ENCODE measurements at regions not wholly inside any gene's neighbourhood (a gene's known extent, or its start where the extent isn't known, plus 50 kb on each side); places are given as distances from the start of the nearest gene placed in this dataset.

DNA sequence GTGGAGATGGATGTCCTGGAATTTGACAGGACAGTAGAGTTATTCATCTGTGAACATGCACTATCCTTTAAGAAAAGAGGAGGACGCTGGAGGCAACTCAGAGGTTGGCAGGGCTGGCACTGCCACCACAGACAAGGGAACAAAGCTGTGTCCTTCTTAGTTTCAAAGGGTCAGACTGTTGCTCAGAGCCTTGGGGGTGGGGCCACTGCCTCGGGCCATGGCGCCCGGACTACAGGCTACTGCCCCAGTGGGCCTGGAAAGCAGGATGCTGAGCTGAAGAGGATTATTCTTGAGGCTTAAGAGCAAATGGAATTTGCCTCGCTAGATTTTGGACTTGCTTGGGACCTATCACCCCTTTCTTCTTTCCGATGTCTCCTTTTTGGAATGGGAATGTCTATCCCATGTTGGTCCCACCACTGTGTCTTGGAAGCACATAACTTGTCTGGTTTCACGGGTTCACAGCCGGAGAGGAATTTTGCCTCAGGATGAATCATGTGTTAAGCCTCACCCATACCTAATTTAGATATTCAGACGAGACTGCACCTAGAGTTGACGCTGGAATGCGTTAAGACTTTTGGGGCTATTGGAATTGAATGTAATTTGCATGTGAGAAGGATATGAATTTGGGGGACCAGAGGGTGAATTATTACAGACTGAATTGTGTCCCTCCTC, 114.8 kb upstream of the RFLNA start:
- intact Hi-C loops (cut with DNase I; ENCODE audit: low total_unique reads): no loop called here
- Histone ChIP-seq H3K4me3 (no peak overlapping the region), H3K4me1 (peaks cover 0 to 6% (median 0%) of the 10 kb centered on the region in 4 donors), H3K27ac (no peak overlapping the region), H3K27me3 (no peaks in the 10 kb centered on the region), H3K36me3 (no peaks in the 10 kb centered on the region), H3K9me3 (no peaks in the 10 kb centered on the region)
- no peak for DNase-seq
- WGBS, 5 donors: 83 to 90% (median 88%) methylated on average over 11 of the region's 11 CpGs
- TF ChIP-seq EP300 (IDR thresholded peaks at IDR 0.05) (no peak), CTCF (IDR thresholded peaks at IDR 0.05) (no peak), POLR2A (IDR thresholded peaks at IDR 0.05) (no peak), POLR2AphosphoS5 (IDR thresholded peaks at IDR 0.05) (no peak)

- no peak for DNase-seq
- H3K4me3 ChIP-seq: no peak overlapping the region
- TF ChIP-seq POLR2AphosphoS5 (IDR thresholded peaks at IDR 0.05) (no peak), CTCF (IDR thresholded peaks at IDR 0.05) (no peak), POLR2A (IDR thresholded peaks at IDR 0.05) (no peak), EP300 (IDR thresholded peaks at IDR 0.05) (no peak)
- no peak overlapping the region for H3K27ac ChIP-seq
- intact Hi-C loops (cut with DNase I; ENCODE audit: low total_unique reads): no loop called here
- no peaks in the 10 kb centered on the region for H3K36me3 ChIP-seq
- 31 to 63% (median 46%) methylated on average over 2 of the region's 2 CpGs for WGBS, 5 donors
- H3K27me3 ChIP-seq: no peaks in the 10 kb centered on the region
- H3K9me3 ChIP-seq: no peaks in the 10 kb centered on the region
- H3K4me1 ChIP-seq: peaks cover 7 to 23% (median 17%) of the 10 kb centered on the region in 4 donors
These were observed 111.7 kb upstream of the RFLNA start for GRCh38 chr12:124183172-124183571.

- 89 to 95% (median 91%) methylated on average over 12 to 18 of the region's 18 CpGs for WGBS, 5 donors
- no peaks in the 10 kb centered on the region for H3K9me3 ChIP-seq
- H3K27me3 ChIP-seq: no peaks in the 10 kb centered on the region
- H3K36me3 ChIP-seq: no peaks in the 10 kb centered on the region
- TF ChIP-seq POLR2A (IDR thresholded peaks at IDR 0.05): no peak
- no peak for TF ChIP-seq CTCF (IDR thresholded peaks at IDR 0.05)
- TF ChIP-seq POLR2AphosphoS5 (IDR thresholded peaks at IDR 0.05): no peak
- TF ChIP-seq EP300 (IDR thresholded peaks at IDR 0.05): no peak
- intact Hi-C loops (cut with DNase I; ENCODE audit: low total_unique reads): no loop called here
- H3K27ac ChIP-seq: no peak overlapping the region
- DNase-seq: no peak
- no peak overlapping the region for H3K4me3 ChIP-seq
- peaks cover 20 to 35% (median 29%) of the 10 kb centered on the region in 4 donors for H3K4me1 ChIP-seq
These were observed 110.4 kb upstream of the RFLNA start for GRCh38 chr12:124184456-124184855.

GRCh38 chr12:124185971-124186686, 108.8 kb upstream of the RFLNA start:
- WGBS, 5 donors: 28 to 53% (median 36%) methylated on average over 15 of the region's 15 CpGs

GRCh38 chr12:124188084-124188483, 106.8 kb upstream of the RFLNA start:
- Histone ChIP-seq H3K9me3 (no peaks in the 10 kb centered on the region), H3K4me1 (peaks cover 23 to 43% (median 31%) of the 10 kb centered on the region in 4 donors), H3K27ac (peak overlapping the region; percentile 13 to 82 (median 58)), H3K36me3 (no peaks in the 10 kb centered on the region), H3K27me3 (no peaks in the 10 kb centered on the region), H3K4me3 (no peak overlapping the region)
- 37 to 62% (median 44%) methylated on average over 7 of the region's 7 CpGs for WGBS, 5 donors
- no peak for DNase-seq
- intact Hi-C loops (cut with DNase I; ENCODE audit: low total_unique reads): no loop called here
- no peak for TF ChIP-seq POLR2AphosphoS5 (IDR thresholded peaks at IDR 0.05)
- TF ChIP-seq EP300 (IDR thresholded peaks at IDR 0.05): no peak
- TF ChIP-seq POLR2A (IDR thresholded peaks at IDR 0.05): no peak
- TF ChIP-seq CTCF (IDR thresholded peaks at IDR 0.05): no peak

More at GRCh38 chr12:124185971-124186686, 108.8 kb upstream of the RFLNA start:
- peak overlapping the region; percentile 41 to 82 (median 72) for H3K27ac ChIP-seq
- peaks cover 23 to 43% (median 31%) of the 10 kb centered on the region in 4 donors for H3K4me1 ChIP-seq
- H3K9me3 ChIP-seq: no peaks in the 10 kb centered on the region
- H3K27me3 ChIP-seq: no peaks in the 10 kb centered on the region
- peak; percentile 64 to 78 for DNase-seq
- intact Hi-C loops (cut with DNase I; ENCODE audit: low total_unique reads): no loop called here
- no peaks in the 10 kb centered on the region for H3K36me3 ChIP-seq
- no peak overlapping the region for H3K4me3 ChIP-seq
- no peak for TF ChIP-seq POLR2A (IDR thresholded peaks at IDR 0.05)
